ENCODE measurements at regions not wholly inside any gene's neighbourhood (a gene's known extent, or its start where the extent isn't known, plus 50 kb on each side); places are given as distances from the start of the nearest gene placed in this dataset.

GRCh38 chr5:18050345-18050744 is 416.1 kb downstream of the TAF11L14 start:
- no peak overlapping the region for H3K4me3 ChIP-seq (ENCODE audit: low read depth in 2 of 2, low read length in 2 of 2)
- no TSS peak for BruUV-seq (replicated peaks)

GRCh38 chr5:18050776-18051175 is 416.5 kb downstream of the TAF11L14 start:
- Histone ChIP-seq H3K36me3 (ENCODE audit: control insufficient read depth, insufficient read depth, low read length) (no peaks in the 10 kb centered on the region), H3K4me1 (ENCODE audit: control insufficient read depth, insufficient read depth, low read length) (no peaks in the 10 kb centered on the region), H3K4me3 (ENCODE audit: low read depth in 2 of 2, low read length in 2 of 2) (no peak overlapping the region), H3K9me3 (ENCODE audit: control insufficient read depth, insufficient read depth, low read depth, low read length) (no peaks in the 10 kb centered on the region), H3K27ac (ENCODE audit: low read length) (no peak overlapping the region), H3K27me3 (ENCODE audit: control insufficient read depth, insufficient read depth, low read length) (no peaks in the 10 kb centered on the region)
- ChIA-PET CTCF (no interaction called here), POLR2A (no interaction called here)
- in situ Hi-C loops (cut with HindIII; ENCODE audit: low pct_unique_long_range_greater_than_20kb, low sequenced_read_pairs), result no loop called here
- ATAC-seq (no peak), DNase-seq (ENCODE audit: low read depth, low spot score) (no peak)
- BruUV-seq (replicated peaks), result no TSS peak
- intact Hi-C loops (cut with micrococcal nuclease; ENCODE audit: unreplicated experiment), result no loop called here
- TF ChIP-seq TCF7L2 (IDR thresholded peaks at IDR 0.05; ENCODE audit: low read depth, low read length) (no peak), SIN3A (IDR thresholded peaks at IDR 0.05; ENCODE audit: borderline replicate concordance, insufficient read depth, low read depth, low read length) (no peak), REST (IDR thresholded peaks at IDR 0.05; ENCODE audit: insufficient read depth in 1 of 2, low read depth in 2 of 2, low read length in 1 of 2) (no peak), CTCF (IDR thresholded peaks at IDR 0.05) (no peak), POLR2AphosphoS5 (IDR thresholded peaks at IDR 0.05; ENCODE audit: low read depth, low read length) (no peak)

More at GRCh38 chr5:18050345-18050744, 416.1 kb downstream of the TAF11L14 start:
- in situ Hi-C loops (cut with HindIII; ENCODE audit: low pct_unique_long_range_greater_than_20kb, low sequenced_read_pairs), result no loop called here
- H3K9me3 ChIP-seq (ENCODE audit: control insufficient read depth, insufficient read depth, low read depth, low read length), result no peaks in the 10 kb centered on the region
- DNase-seq (ENCODE audit: low read depth, low spot score), result no peak
- CTCF ChIA-PET, result no interaction called here
- ATAC-seq, result no peak
- H3K27ac ChIP-seq (ENCODE audit: low read length), result no peak overlapping the region
- intact Hi-C loops (cut with micrococcal nuclease; ENCODE audit: unreplicated experiment), result no loop called here
- TF ChIP-seq TCF7L2 (IDR thresholded peaks at IDR 0.05; ENCODE audit: low read depth, low read length) (no peak), SIN3A (IDR thresholded peaks at IDR 0.05; ENCODE audit: borderline replicate concordance, insufficient read depth, low read depth, low read length) (no peak), REST (IDR thresholded peaks at IDR 0.05; ENCODE audit: insufficient read depth in 1 of 2, low read depth in 2 of 2, low read length in 1 of 2) (no peak), CTCF (IDR thresholded peaks at IDR 0.05) (no peak), POLR2AphosphoS5 (IDR thresholded peaks at IDR 0.05; ENCODE audit: low read depth, low read length) (no peak)
- no peaks in the 10 kb centered on the region for H3K4me1 ChIP-seq (ENCODE audit: control insufficient read depth, insufficient read depth, low read length)
- H3K36me3 ChIP-seq (ENCODE audit: control insufficient read depth, insufficient read depth, low read length), result no peaks in the 10 kb centered on the region
- POLR2A ChIA-PET, result no interaction called here
- H3K27me3 ChIP-seq (ENCODE audit: control insufficient read depth, insufficient read depth, low read length), result no peaks in the 10 kb centered on the region
